ENCODE measurements at regions not wholly inside any gene's neighbourhood (a gene's known extent, or its start where the extent isn't known, plus 50 kb on each side); places are given as distances from the start of the nearest gene placed in this dataset.

DNA sequence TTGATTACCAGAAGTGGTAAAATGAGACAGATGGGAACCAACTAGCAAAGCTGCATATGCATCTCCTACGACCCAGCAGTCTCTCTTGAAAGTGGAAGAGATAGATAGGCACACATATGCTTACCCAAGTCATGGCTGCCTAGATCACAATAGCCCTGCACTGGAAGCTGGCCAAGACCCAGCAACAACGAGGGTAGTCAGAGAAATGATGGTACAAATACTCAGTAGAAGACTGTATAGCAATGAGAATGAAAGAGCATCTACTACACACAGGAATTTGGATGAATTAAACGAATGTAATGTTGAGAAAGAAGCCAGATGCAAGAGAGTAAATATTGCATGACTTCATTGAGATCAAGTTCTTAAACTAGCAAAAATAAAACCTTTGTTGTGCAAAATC, 100.3 kb upstream of the FAT1 start:
- no peaks in the 10 kb centered on the region for H3K79me2 ChIP-seq (ENCODE audit: insufficient read depth, low read length)
- no peak overlapping the region for H3K9ac ChIP-seq (ENCODE audit: low read length)
- H2AFZ ChIP-seq (ENCODE audit: low read depth, low read length, severe bottlenecking), result no peak overlapping the region
- H3F3A ChIP-seq (ENCODE audit: insufficient read depth), result no peaks in the 10 kb centered on the region
- H3K27ac ChIP-seq (ENCODE audit: low read depth, low read length), result no peak overlapping the region
- no peak overlapping the region for H3K4me3 ChIP-seq (ENCODE audit: insufficient read depth, low read length, poor library complexity, severe bottlenecking)
- no peaks in the 10 kb centered on the region for H3K27me3 ChIP-seq (ENCODE audit: low read length)
- H3K4me2 ChIP-seq (ENCODE audit: low read depth, low read length, poor library complexity, severe bottlenecking), result no peak overlapping the region
- no peaks in the 10 kb centered on the region for H3K9me3 ChIP-seq (ENCODE audit: insufficient read depth, low read length)
- H4K20me1 ChIP-seq (ENCODE audit: low read depth, low read length), result no peaks in the 10 kb centered on the region
- no peaks in the 10 kb centered on the region for H3K9me2 ChIP-seq (replicated peaks; ENCODE audit: insufficient read depth, low read length)
- TF ChIP-seq, protein P1, sequence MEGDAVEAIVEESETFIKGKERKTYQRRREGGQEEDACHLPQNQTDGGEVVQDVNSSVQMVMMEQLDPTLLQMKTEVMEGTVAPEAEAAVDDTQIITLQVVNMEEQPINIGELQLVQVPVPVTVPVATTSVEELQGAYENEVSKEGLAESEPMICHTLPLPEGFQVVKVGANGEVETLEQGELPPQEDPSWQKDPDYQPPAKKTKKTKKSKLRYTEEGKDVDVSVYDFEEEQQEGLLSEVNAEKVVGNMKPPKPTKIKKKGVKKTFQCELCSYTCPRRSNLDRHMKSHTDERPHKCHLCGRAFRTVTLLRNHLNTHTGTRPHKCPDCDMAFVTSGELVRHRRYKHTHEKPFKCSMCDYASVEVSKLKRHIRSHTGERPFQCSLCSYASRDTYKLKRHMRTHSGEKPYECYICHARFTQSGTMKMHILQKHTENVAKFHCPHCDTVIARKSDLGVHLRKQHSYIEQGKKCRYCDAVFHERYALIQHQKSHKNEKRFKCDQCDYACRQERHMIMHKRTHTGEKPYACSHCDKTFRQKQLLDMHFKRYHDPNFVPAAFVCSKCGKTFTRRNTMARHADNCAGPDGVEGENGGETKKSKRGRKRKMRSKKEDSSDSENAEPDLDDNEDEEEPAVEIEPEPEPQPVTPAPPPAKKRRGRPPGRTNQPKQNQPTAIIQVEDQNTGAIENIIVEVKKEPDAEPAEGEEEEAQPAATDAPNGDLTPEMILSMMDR (IDR thresholded peaks at IDR 0.05; ENCODE audit: insufficient read depth, low read length, poor library complexity, severe bottlenecking), result no peak
- no peaks in the 10 kb centered on the region for H3K36me3 ChIP-seq (ENCODE audit: low read length)

DNA sequence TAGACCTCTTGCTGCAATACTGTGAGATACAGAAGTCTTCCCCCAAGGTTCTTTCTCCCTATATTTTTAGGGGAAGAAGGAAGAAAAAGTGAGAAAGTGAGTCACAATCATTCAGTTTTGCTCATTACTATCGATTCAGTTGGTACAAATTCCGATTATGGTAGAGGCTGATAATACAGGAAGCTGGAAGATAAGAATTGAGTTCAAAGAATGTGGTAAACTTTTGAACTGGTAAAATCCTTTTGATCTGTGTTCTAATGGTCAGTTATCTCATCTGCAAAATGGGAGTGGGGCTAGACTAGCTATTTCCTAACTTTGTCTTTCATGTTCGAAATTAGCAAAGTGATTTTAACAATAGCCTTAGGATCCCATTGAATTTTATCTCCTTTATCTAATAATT, 101.4 kb upstream of the FAT1 start:
- H3K4me2 ChIP-seq (ENCODE audit: low read depth, low read length, poor library complexity, severe bottlenecking), result no peak overlapping the region
- no peaks in the 10 kb centered on the region for H4K20me1 ChIP-seq (ENCODE audit: low read depth, low read length)
- no peaks in the 10 kb centered on the region for H3K9me2 ChIP-seq (replicated peaks; ENCODE audit: insufficient read depth, low read length)
- H3K36me3 ChIP-seq (ENCODE audit: low read length), result no peaks in the 10 kb centered on the region
- no peak overlapping the region for H2AFZ ChIP-seq (ENCODE audit: low read depth, low read length, severe bottlenecking)
- H3F3A ChIP-seq (ENCODE audit: insufficient read depth), result no peaks in the 10 kb centered on the region
- H3K79me2 ChIP-seq (ENCODE audit: insufficient read depth, low read length), result no peaks in the 10 kb centered on the region
- H3K27me3 ChIP-seq (ENCODE audit: low read length), result no peaks in the 10 kb centered on the region
- H3K27ac ChIP-seq (ENCODE audit: low read depth, low read length), result no peak overlapping the region
- no peaks in the 10 kb centered on the region for H3K9me3 ChIP-seq (ENCODE audit: insufficient read depth, low read length)
- H3K9ac ChIP-seq (ENCODE audit: low read length), result no peak overlapping the region
- TF ChIP-seq EZH2phosphoT487 (conservative IDR thresholded peaks at IDR 0.05; ENCODE audit: low read length), result no peak
- TF ChIP-seq, protein P1 (IDR thresholded peaks at IDR 0.05; ENCODE audit: insufficient read depth, low read length, poor library complexity, severe bottlenecking), result no peak
- H3K4me3 ChIP-seq (ENCODE audit: insufficient read depth, low read length, poor library complexity, severe bottlenecking), result no peak overlapping the region

DNA sequence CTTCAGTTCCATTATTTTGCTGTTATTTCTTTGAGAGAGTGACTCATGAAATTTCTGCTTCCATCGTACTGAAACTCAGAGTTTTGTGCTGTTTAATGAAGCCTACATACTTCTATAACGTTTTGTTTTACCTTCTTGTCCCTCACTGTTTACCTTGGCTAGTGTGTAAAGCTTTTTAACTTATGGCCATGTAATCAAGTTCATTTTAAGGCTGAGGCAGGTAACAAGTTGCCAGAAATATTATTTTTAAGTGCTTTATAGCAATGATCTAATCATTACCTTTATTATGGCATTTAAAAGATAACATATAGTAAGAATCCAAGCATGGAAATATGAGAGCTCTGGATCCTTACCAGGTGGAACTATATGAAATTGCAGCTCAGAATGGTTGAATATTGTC, 102.3 kb upstream of the FAT1 start:
- no peak overlapping the region for H3K27ac ChIP-seq (ENCODE audit: low read depth, low read length)
- no peak overlapping the region for H2AFZ ChIP-seq (ENCODE audit: low read depth, low read length, severe bottlenecking)
- no peaks in the 10 kb centered on the region for H3K9me2 ChIP-seq (replicated peaks; ENCODE audit: insufficient read depth, low read length)
- no peak overlapping the region for H3K9ac ChIP-seq (ENCODE audit: low read length)
- TF ChIP-seq, protein P1 (IDR thresholded peaks at IDR 0.05; ENCODE audit: insufficient read depth, low read length, poor library complexity, severe bottlenecking), result no peak
- TF ChIP-seq EZH2phosphoT487 (conservative IDR thresholded peaks at IDR 0.05; ENCODE audit: low read length), result no peak
- no peaks in the 10 kb centered on the region for H4K20me1 ChIP-seq (ENCODE audit: low read depth, low read length)
- H3K79me2 ChIP-seq (ENCODE audit: insufficient read depth, low read length), result no peaks in the 10 kb centered on the region
- no peaks in the 10 kb centered on the region for H3K27me3 ChIP-seq (ENCODE audit: low read length)
- H3F3A ChIP-seq (ENCODE audit: insufficient read depth), result no peaks in the 10 kb centered on the region
- H3K36me3 ChIP-seq (ENCODE audit: low read length), result no peaks in the 10 kb centered on the region
- H3K4me2 ChIP-seq (ENCODE audit: low read depth, low read length, poor library complexity, severe bottlenecking), result no peak overlapping the region
- no peak overlapping the region for H3K4me3 ChIP-seq (ENCODE audit: insufficient read depth, low read length, poor library complexity, severe bottlenecking)
- H3K9me3 ChIP-seq (ENCODE audit: insufficient read depth, low read length), result no peaks in the 10 kb centered on the region

Data from SU-DHL-6 (cell line).